OCI-LY1 (cell line): ENCODE measurements at regions not wholly inside any gene's neighbourhood (a gene's known extent, or its start where the extent isn't known, plus 50 kb on each side); places are given as distances from the start of the nearest gene placed in this dataset.

ENCODE experiments used
- EZH2 ChIP-seq: fragments of 200-600 bp; sonication (generic), shearing (Covaris generic); IDR thresholded peaks from 2 replicates; pipeline ENCODE4 v1.8.0; 2017; ENCODE audit warnings: borderline replicate concordance, mixed run types, mild to moderate bottlenecking, antibody characterized with exemption, low read length, moderate library complexity, mixed read lengths
- TF ChIP-seq, protein P1 (sequence below): fragments of 200-600 bp; sonication (generic), shearing (Covaris generic); IDR thresholded peaks from 2 replicates; pipeline ENCODE4 v1.5.1; 2017; ENCODE audit warnings: mild to moderate bottlenecking, antibody characterized with exemption, low read length, moderate library complexity, mixed read lengths

DNA sequence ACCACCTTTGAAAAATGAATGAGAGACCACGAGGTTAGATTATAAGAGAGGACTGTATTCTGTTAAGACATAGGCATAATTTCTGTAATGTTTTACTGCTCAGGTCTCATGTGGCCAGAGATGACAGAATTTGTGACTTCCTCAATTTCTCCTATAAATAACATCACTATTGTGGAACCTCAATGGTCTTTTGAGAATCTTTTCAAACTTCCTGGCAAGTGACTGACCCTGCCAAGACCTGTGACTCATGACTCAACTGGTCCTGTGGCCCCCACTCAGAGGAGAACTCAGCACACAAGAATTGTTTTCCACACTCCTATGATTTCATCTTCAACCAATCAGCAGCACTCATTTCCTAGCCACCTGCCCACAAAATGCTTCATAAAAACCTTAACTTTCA is 508.2 kb upstream of the ATP2B1 start:
- TF ChIP-seq, protein P1, sequence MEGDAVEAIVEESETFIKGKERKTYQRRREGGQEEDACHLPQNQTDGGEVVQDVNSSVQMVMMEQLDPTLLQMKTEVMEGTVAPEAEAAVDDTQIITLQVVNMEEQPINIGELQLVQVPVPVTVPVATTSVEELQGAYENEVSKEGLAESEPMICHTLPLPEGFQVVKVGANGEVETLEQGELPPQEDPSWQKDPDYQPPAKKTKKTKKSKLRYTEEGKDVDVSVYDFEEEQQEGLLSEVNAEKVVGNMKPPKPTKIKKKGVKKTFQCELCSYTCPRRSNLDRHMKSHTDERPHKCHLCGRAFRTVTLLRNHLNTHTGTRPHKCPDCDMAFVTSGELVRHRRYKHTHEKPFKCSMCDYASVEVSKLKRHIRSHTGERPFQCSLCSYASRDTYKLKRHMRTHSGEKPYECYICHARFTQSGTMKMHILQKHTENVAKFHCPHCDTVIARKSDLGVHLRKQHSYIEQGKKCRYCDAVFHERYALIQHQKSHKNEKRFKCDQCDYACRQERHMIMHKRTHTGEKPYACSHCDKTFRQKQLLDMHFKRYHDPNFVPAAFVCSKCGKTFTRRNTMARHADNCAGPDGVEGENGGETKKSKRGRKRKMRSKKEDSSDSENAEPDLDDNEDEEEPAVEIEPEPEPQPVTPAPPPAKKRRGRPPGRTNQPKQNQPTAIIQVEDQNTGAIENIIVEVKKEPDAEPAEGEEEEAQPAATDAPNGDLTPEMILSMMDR, result no peak
- no peak for TF ChIP-seq EZH2
